Astrocyte (in vitro differentiated cells and primary cell): ENCODE measurements at regions not wholly inside any gene's neighbourhood (a gene's known extent, or its start where the extent isn't known, plus 50 kb on each side); places are given as distances from the start of the nearest gene placed in this dataset.

Source experiments
- DNase-seq: peaks from one replicate; pipeline ENCODE4 v3.0.0-alpha.2; 2010; ENCODE audit warnings: low read depth
- FAIRE-seq: peaks from 2 replicates; lab custom pipeline; 2011; peaks lifted over from hg19 to GRCh38; lab: Jason Lieb, UNC
- H2AFZ ChIP-seq: 2 replicates; pipeline ENCODE4 v1.6.0; 2012; ENCODE audit warnings: low read depth, low read length, inconsistent platforms
- H3K27ac ChIP-seq: 2 replicates; pipeline ENCODE4 v1.5.1; 2011; ENCODE audit warnings: low read depth, low read length, inconsistent platforms
- H3K27me3 ChIP-seq: 2 replicates; pipeline ENCODE4 v1.6.0; 2011; ENCODE audit warnings: low read length, inconsistent platforms; ENCODE audit not compliant: insufficient read depth
- H3K36me3 ChIP-seq: 2 replicates; pipeline ENCODE4 v1.5.1; 2011; ENCODE audit warnings: low read length, inconsistent platforms; ENCODE audit not compliant: insufficient read depth
- H3K4me1 ChIP-seq: 2 replicates; pipeline ENCODE4 v1.5.1; 2011; ENCODE audit warnings: low read length, inconsistent platforms; ENCODE audit not compliant: insufficient read depth
- H3K4me2 ChIP-seq: 2 replicates; pipeline ENCODE4 v1.6.0; 2012; ENCODE audit warnings: low read length, inconsistent platforms
- H3K4me3 ChIP-seq: 2 replicates; pipeline ENCODE4 v1.5.1; 2011; ENCODE audit warnings: low read depth, mild to moderate bottlenecking, low read length, inconsistent platforms; ENCODE audit not compliant: insufficient read depth
- H3K79me2 ChIP-seq: 2 replicates; pipeline ENCODE4 v1.6.0; 2012; ENCODE audit warnings: mild to moderate bottlenecking, low read length, inconsistent platforms; ENCODE audit not compliant: insufficient read depth
- H3K9ac ChIP-seq: 2 replicates; pipeline ENCODE4 v1.6.0; 2012; ENCODE audit warnings: mild to moderate bottlenecking, low read length, inconsistent platforms
- H3K9me3 ChIP-seq: 2 replicates; pipeline ENCODE4 v1.5.1; 2012; ENCODE audit warnings: low read depth, mild to moderate bottlenecking, low read length, inconsistent platforms; ENCODE audit not compliant: insufficient read depth
- H4K20me1 ChIP-seq: 2 replicates; pipeline ENCODE4 v1.6.0; 2012; ENCODE audit warnings: low read length, inconsistent platforms; ENCODE audit not compliant: insufficient read depth
- H3K27ac Mint-ChIP-seq: one replicate; pipeline ENCODE4 v1.8.0; 2021; ENCODE audit warnings: mild to moderate bottlenecking, mixed read lengths; ENCODE audit not compliant: unreplicated experiment
- H3K27me3 Mint-ChIP-seq: one replicate; pipeline ENCODE4 v1.8.0; 2021; ENCODE audit warnings: low read depth, mixed read lengths; ENCODE audit not compliant: unreplicated experiment
- H3K36me3 Mint-ChIP-seq: one replicate; pipeline ENCODE4 v1.8.0; 2021; ENCODE audit warnings: low read depth, mixed read lengths; ENCODE audit not compliant: unreplicated experiment
- H3K4me1 Mint-ChIP-seq: one replicate; pipeline ENCODE4 v1.8.0; 2021; ENCODE audit warnings: low read depth, mixed read lengths; ENCODE audit not compliant: unreplicated experiment
- H3K4me3 Mint-ChIP-seq: one replicate; pipeline ENCODE4 v1.8.0; 2021; ENCODE audit warnings: mild to moderate bottlenecking, moderate library complexity, mixed read lengths; ENCODE audit not compliant: unreplicated experiment
- H3K9me3 Mint-ChIP-seq: one replicate; pipeline ENCODE4 v1.8.0; 2021; ENCODE audit warnings: mild to moderate bottlenecking, mixed read lengths; ENCODE audit not compliant: unreplicated experiment
- EZH2 ChIP-seq: IDR thresholded peaks from 2 replicates; pipeline ENCODE4 v1.6.1; 2012; ENCODE audit warnings: mild to moderate bottlenecking, low read length, inconsistent platforms; ENCODE audit not compliant: insufficient read depth
- TF ChIP-seq, protein P1 (sequence below): IDR thresholded peaks from 2 replicates; pipeline ENCODE4 v1.5.1; 2011; ENCODE audit warnings: low read depth, mild to moderate bottlenecking, inconsistent platforms, low read length, moderate library complexity; ENCODE audit not compliant: insufficient read depth

DNA sequence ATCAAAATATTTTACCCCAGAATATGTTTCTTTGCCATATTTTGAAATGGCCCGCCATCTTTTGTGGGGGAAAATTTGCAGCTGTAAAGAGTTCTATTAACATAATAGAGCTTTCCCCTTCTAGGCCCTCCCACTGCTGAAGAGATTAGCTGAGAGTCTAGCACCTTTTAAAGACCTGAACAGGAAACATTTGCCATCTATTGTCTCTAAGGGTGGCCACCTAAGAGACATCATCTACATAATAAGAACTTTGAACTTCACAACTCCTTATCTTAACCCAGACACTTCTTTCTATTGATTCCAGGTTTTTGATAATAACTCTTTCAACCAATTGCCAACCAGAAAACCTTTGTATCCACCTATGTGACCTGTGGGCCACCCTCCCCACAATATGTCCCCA, 54.7 kb upstream of the TRPM1 start:
- H3K27ac ChIP-seq: no peak overlapping the region
- Mint-ChIP-seq H3K4me1 (no peaks in the 10 kb centered on the region), H3K27ac (no peak overlapping the region), H3K4me3 (no peak overlapping the region), H3K36me3 (no peaks in the 10 kb centered on the region), H3K9me3 (no peaks in the 10 kb centered on the region), H3K27me3 (peaks cover 8% of the 10 kb centered on the region)
- no peaks in the 10 kb centered on the region for H4K20me1 ChIP-seq
- H3K4me2 ChIP-seq: no peak overlapping the region
- TF ChIP-seq, protein P1, sequence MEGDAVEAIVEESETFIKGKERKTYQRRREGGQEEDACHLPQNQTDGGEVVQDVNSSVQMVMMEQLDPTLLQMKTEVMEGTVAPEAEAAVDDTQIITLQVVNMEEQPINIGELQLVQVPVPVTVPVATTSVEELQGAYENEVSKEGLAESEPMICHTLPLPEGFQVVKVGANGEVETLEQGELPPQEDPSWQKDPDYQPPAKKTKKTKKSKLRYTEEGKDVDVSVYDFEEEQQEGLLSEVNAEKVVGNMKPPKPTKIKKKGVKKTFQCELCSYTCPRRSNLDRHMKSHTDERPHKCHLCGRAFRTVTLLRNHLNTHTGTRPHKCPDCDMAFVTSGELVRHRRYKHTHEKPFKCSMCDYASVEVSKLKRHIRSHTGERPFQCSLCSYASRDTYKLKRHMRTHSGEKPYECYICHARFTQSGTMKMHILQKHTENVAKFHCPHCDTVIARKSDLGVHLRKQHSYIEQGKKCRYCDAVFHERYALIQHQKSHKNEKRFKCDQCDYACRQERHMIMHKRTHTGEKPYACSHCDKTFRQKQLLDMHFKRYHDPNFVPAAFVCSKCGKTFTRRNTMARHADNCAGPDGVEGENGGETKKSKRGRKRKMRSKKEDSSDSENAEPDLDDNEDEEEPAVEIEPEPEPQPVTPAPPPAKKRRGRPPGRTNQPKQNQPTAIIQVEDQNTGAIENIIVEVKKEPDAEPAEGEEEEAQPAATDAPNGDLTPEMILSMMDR: no peak
- TF ChIP-seq EZH2: no peak
- FAIRE-seq (no peak), DNase-seq (no peak)
- no peaks in the 10 kb centered on the region for H3K4me1 ChIP-seq
- no peak overlapping the region for H2AFZ ChIP-seq
- no peak overlapping the region for H3K4me3 ChIP-seq
- H3K79me2 ChIP-seq: no peaks in the 10 kb centered on the region
- H3K9me3 ChIP-seq: no peaks in the 10 kb centered on the region
- no peaks in the 10 kb centered on the region for H3K36me3 ChIP-seq
- H3K27me3 ChIP-seq: peaks cover 4% of the 10 kb centered on the region
- no peak overlapping the region for H3K9ac ChIP-seq

DNA sequence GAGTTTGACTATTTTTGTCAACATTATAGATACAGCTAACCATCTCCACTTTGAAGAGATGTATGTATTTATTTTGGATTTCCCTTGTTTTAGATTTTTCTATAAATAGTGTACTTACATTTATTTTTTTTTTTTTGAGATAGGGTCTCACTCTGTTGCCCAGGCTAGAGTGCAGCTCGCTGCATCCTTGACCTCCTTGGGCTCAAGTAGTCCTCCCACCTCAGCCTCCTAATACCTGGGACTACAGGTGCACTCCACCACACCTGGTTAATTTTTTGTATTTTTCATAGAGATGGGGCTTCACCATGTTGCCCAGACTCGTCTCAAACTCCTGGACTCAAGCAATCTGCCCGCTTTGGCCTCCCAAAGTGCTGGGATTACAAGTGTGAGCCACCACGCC, 55.3 kb upstream of the TRPM1 start:
- peaks cover 4% of the 10 kb centered on the region for H3K27me3 ChIP-seq
- H3K4me3 ChIP-seq: no peak overlapping the region
- H3K4me2 ChIP-seq: no peak overlapping the region
- H2AFZ ChIP-seq: no peak overlapping the region
- DNase-seq (no peak), FAIRE-seq (no peak)
- H3K27ac ChIP-seq: no peak overlapping the region
- peaks cover 8% of the 10 kb centered on the region for H3K27me3 Mint-ChIP-seq
- TF ChIP-seq, protein P1: no peak
- TF ChIP-seq EZH2: no peak
- H3K36me3 ChIP-seq: no peaks in the 10 kb centered on the region
- no peaks in the 10 kb centered on the region for H3K36me3 Mint-ChIP-seq
- no peaks in the 10 kb centered on the region for H3K9me3 ChIP-seq
- no peaks in the 10 kb centered on the region for H3K9me3 Mint-ChIP-seq
- no peak overlapping the region for H3K9ac ChIP-seq
- no peaks in the 10 kb centered on the region for H3K79me2 ChIP-seq
- H3K4me1 ChIP-seq: no peaks in the 10 kb centered on the region
- no peak overlapping the region for H3K27ac Mint-ChIP-seq
- H3K4me1 Mint-ChIP-seq: no peaks in the 10 kb centered on the region
- H4K20me1 ChIP-seq: no peaks in the 10 kb centered on the region
- no peak overlapping the region for H3K4me3 Mint-ChIP-seq

DNA sequence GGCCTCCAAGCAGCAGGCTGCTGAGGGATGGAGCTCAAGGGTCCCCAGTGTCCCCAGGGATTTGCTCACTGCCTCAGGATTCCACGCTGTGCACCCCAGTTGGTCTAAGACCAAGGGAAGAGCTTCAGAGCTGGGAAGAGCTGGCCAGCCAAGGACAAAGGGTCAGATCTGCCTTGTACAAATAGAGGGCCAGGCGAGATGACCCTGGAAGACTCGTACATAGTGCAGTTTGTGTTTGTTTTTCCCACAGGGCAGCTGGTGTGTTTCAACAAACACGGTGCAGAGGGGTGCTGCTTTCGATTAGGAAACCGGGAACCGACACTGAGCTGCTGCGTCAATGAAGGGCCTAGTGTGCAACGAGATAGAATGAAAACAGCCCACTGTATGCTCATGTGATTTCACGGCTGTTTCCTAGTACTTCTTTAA, 56.1 kb upstream of the TRPM1 start:
- no peaks in the 10 kb centered on the region for H3K9me3 ChIP-seq
- peaks cover 15% of the 10 kb centered on the region for H3K27me3 Mint-ChIP-seq
- TF ChIP-seq, protein P1: no peak
- no peak for TF ChIP-seq EZH2
- DNase-seq (no peak), FAIRE-seq (no peak)
- H3K36me3 Mint-ChIP-seq: no peaks in the 10 kb centered on the region
- no peak overlapping the region for H3K4me3 Mint-ChIP-seq
- no peak overlapping the region for H2AFZ ChIP-seq
- no peak overlapping the region for H3K27ac ChIP-seq
- no peaks in the 10 kb centered on the region for H4K20me1 ChIP-seq
- peaks cover 4% of the 10 kb centered on the region for H3K27me3 ChIP-seq
- no peaks in the 10 kb centered on the region for H3K36me3 ChIP-seq
- H3K4me1 ChIP-seq: no peaks in the 10 kb centered on the region
- H3K79me2 ChIP-seq: no peaks in the 10 kb centered on the region
- no peaks in the 10 kb centered on the region for H3K4me1 Mint-ChIP-seq
- no peaks in the 10 kb centered on the region for H3K9me3 Mint-ChIP-seq
- H3K9ac ChIP-seq: no peak overlapping the region
- H3K27ac Mint-ChIP-seq: no peak overlapping the region
- no peak overlapping the region for H3K4me3 ChIP-seq
- no peak overlapping the region for H3K4me2 ChIP-seq
